ENCODE measurements at regions not wholly inside any gene's neighbourhood (a gene's known extent, or its start where the extent isn't known, plus 50 kb on each side); places are given as distances from the start of the nearest gene placed in this dataset.

DNA sequence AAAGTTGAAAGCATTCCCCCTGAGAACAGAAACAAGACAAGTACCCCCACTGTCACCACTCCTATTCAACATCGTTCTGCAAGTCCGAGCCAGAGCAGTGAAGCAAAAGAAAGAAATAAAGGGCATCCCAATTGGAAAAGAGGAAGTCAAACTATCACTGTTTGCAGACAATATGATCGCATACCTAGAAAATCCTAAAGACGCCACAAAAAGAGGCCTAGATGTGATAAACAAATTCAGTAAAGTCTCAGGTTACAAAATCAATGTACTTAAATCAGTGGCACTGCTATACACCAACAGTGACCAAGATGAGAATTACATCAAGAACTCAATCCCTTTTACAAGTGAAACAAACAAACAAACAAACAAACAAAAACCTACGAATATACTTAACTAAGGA lies 87.7 kb upstream of the COCH start:
- ChIA-PET POLR2A (no interaction called here), CTCF (no interaction called here)
- H3K4me3 ChIP-seq (replicated peaks in 1 of 3; ENCODE audit: insufficient read depth in 1 of 3, low read depth in 1 of 3, low read length in 3 of 3) = no peak overlapping the region
- H2AFZ ChIP-seq (ENCODE audit: low read depth, low read length) = no peak overlapping the region
- H3K9ac ChIP-seq (replicated peaks; ENCODE audit: extremely low read depth, insufficient read depth, low read length) = no peak overlapping the region
- no peaks in the 10 kb centered on the region for H4K20me1 ChIP-seq (replicated peaks; ENCODE audit: control insufficient read depth, extremely low read depth, insufficient read depth, low read length)
- dilution Hi-C loops (cut with MboI; ENCODE audit: extremely low pct_ligation_motif_present, low sequenced_read_pairs) = no loop called here
- H3K4me1 ChIP-seq (ENCODE audit: control insufficient read depth, extremely low read depth, insufficient read depth, low read length) = no peaks in the 10 kb centered on the region
- H3K4me2 ChIP-seq (ENCODE audit: insufficient read depth, low read length) = no peak overlapping the region
- H3K27me3 ChIP-seq (ENCODE audit: control insufficient read depth in 2 of 2, insufficient read depth in 2 of 2, low read length in 2 of 2) = peaks cover 0 to 16% of the 10 kb centered on the region in 2 experiments
- no peaks in the 10 kb centered on the region for H3K9me3 ChIP-seq (replicated peaks; ENCODE audit: control insufficient read depth, insufficient read depth, low read length)
- intact Hi-C loops (cut with micrococcal nuclease) = no loop called here
- no peaks in the 10 kb centered on the region for H3K79me2 ChIP-seq (ENCODE audit: control insufficient read depth, insufficient read depth, low read length)
- no TSS peak for BruUV-seq (replicated peaks)
- DNase-seq (ENCODE audit: low read depth, low spot score) (no peak), FAIRE-seq (no peak)
- H3K27ac ChIP-seq (ENCODE audit: insufficient read depth, low read depth, low read length) = no peak overlapping the region
- H3K36me3 ChIP-seq (ENCODE audit: control insufficient read depth in 2 of 2, extremely low read depth in 1 of 2, insufficient read depth in 2 of 2, low read length in 2 of 2) = no peaks in the 10 kb centered on the region
- TF ChIP-seq POLR2A (IDR thresholded peaks at IDR 0.05; ENCODE audit: low read depth, low read length) = no peak
- TF ChIP-seq POLR2AphosphoS5 (IDR thresholded peaks at IDR 0.05; ENCODE audit: insufficient read depth, low read depth, low read length) = no peak
- TF ChIP-seq EZH2 (IDR thresholded peaks at IDR 0.05; ENCODE audit: borderline replicate concordance, low read depth, low read length, severe bottlenecking) = no peak
- TF ChIP-seq GATA2 (IDR thresholded peaks at IDR 0.05; ENCODE audit: insufficient read depth, insufficient read length, low read depth, low read length) = no peak
- TF ChIP-seq, protein P1, sequence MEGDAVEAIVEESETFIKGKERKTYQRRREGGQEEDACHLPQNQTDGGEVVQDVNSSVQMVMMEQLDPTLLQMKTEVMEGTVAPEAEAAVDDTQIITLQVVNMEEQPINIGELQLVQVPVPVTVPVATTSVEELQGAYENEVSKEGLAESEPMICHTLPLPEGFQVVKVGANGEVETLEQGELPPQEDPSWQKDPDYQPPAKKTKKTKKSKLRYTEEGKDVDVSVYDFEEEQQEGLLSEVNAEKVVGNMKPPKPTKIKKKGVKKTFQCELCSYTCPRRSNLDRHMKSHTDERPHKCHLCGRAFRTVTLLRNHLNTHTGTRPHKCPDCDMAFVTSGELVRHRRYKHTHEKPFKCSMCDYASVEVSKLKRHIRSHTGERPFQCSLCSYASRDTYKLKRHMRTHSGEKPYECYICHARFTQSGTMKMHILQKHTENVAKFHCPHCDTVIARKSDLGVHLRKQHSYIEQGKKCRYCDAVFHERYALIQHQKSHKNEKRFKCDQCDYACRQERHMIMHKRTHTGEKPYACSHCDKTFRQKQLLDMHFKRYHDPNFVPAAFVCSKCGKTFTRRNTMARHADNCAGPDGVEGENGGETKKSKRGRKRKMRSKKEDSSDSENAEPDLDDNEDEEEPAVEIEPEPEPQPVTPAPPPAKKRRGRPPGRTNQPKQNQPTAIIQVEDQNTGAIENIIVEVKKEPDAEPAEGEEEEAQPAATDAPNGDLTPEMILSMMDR (IDR thresholded peaks at IDR 0.05; ENCODE audit: extremely low read depth in 1 of 2, insufficient read depth in 1 of 2, low read depth in 1 of 2, low read length in 2 of 2) = no peak
- no peak for TF ChIP-seq FOS (IDR thresholded peaks at IDR 0.05; ENCODE audit: borderline replicate concordance, insufficient read depth, low read length)
- TF ChIP-seq MYC (IDR thresholded peaks at IDR 0.05; ENCODE audit: low read depth, low read length) = no peak
- TF ChIP-seq, protein P2, sequence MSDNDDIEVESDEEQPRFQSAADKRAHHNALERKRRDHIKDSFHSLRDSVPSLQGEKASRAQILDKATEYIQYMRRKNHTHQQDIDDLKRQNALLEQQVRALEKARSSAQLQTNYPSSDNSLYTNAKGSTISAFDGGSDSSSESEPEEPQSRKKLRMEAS (IDR thresholded peaks at IDR 0.05; ENCODE audit: insufficient read depth, insufficient read length) = no peak
- no peak for TF ChIP-seq JUN (IDR thresholded peaks at IDR 0.05; ENCODE audit: borderline replicate concordance, insufficient read depth, insufficient read length, low read depth)
- no peaks in the 10 kb centered on the region for H3K9me1 ChIP-seq (replicated peaks; ENCODE audit: control insufficient read depth, extremely low read depth, insufficient read depth, low read length)
